ENCODE measurements at regions not wholly inside any gene's neighbourhood (a gene's known extent, or its start where the extent isn't known, plus 50 kb on each side); places are given as distances from the start of the nearest gene placed in this dataset.

GRCh38 chr6:147667082-147667481, 158.6 kb downstream of the SAMD5 start:
- DNase-seq: no peak
- intact Hi-C loops (cut with DNase I): no loop called here
- TF ChIP-seq, protein P1, sequence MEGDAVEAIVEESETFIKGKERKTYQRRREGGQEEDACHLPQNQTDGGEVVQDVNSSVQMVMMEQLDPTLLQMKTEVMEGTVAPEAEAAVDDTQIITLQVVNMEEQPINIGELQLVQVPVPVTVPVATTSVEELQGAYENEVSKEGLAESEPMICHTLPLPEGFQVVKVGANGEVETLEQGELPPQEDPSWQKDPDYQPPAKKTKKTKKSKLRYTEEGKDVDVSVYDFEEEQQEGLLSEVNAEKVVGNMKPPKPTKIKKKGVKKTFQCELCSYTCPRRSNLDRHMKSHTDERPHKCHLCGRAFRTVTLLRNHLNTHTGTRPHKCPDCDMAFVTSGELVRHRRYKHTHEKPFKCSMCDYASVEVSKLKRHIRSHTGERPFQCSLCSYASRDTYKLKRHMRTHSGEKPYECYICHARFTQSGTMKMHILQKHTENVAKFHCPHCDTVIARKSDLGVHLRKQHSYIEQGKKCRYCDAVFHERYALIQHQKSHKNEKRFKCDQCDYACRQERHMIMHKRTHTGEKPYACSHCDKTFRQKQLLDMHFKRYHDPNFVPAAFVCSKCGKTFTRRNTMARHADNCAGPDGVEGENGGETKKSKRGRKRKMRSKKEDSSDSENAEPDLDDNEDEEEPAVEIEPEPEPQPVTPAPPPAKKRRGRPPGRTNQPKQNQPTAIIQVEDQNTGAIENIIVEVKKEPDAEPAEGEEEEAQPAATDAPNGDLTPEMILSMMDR (IDR thresholded peaks at IDR 0.05): no peak
- ATAC-seq: no peak
- Histone ChIP-seq H3K4me1 (no peaks in the 10 kb centered on the region), H3K36me3 (no peaks in the 10 kb centered on the region), H3K27me3 (peaks cover 0 to 4% (median 0%) of the 10 kb centered on the region in 7 donors), H3K27ac (no peak overlapping the region), H3K9me3 (peaks cover 0 to 21% (median 0%) of the 10 kb centered on the region in 11 donors), H3K4me3 (no peak overlapping the region)
- 74 to 82% methylated on average over 3 of the region's 3 CpGs for WGBS, 2 donors

- 77 to 84% methylated on average over 4 of the region's 4 CpGs for WGBS, 2 donors
Observed at GRCh38 chr6:147674099-147674498, 165.6 kb downstream of the SAMD5 start.

GRCh38 chr6:147674794-147675193, 166.3 kb downstream of the SAMD5 start:
- H3K27me3 ChIP-seq: no peaks in the 10 kb centered on the region
- TF ChIP-seq, protein P1 (IDR thresholded peaks at IDR 0.05): no peak
- no peak for ATAC-seq
- no peaks in the 10 kb centered on the region for H3K4me1 ChIP-seq
- intact Hi-C loops (cut with DNase I): no loop called here
- no peak overlapping the region for H3K4me3 ChIP-seq
- H3K36me3 ChIP-seq: no peaks in the 10 kb centered on the region
- peaks cover 0 to 15% (median 0%) of the 10 kb centered on the region in 11 donors for H3K9me3 ChIP-seq
- DNase-seq: no peak
- no peak overlapping the region for H3K27ac ChIP-seq

More at GRCh38 chr6:147674099-147674498, 165.6 kb downstream of the SAMD5 start:
- no peak overlapping the region for H3K27ac ChIP-seq
- TF ChIP-seq, protein P1 (IDR thresholded peaks at IDR 0.05): no peak
- no peaks in the 10 kb centered on the region for H3K27me3 ChIP-seq
- ATAC-seq: no peak
- H3K36me3 ChIP-seq: no peaks in the 10 kb centered on the region
- no peaks in the 10 kb centered on the region for H3K4me1 ChIP-seq
- H3K4me3 ChIP-seq: no peak overlapping the region
- intact Hi-C loops (cut with DNase I): no loop called here
- H3K9me3 ChIP-seq: peaks cover 0 to 18% (median 0%) of the 10 kb centered on the region in 11 donors
- no peak for DNase-seq

DNA sequence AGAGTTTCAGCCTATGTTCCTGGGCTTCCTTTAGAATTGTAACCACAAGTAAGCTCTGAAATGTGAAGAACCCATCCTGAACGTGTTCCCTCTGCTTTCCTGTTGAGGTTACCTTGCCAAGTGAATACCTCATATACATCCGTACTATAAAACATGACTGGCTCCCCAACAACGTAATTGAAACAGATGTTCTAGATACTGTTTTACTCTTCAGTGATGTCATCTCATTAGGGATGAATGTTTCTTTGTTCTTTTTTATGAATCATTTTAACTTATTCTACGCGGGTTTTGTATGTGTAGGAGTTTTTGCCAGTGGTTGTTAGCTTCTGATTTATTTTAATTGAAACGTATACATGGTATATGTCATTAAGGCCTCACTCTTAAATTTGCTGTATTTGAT, 166.8 kb downstream of the SAMD5 start:
- Histone ChIP-seq H3K36me3 (no peaks in the 10 kb centered on the region), H3K4me1 (no peaks in the 10 kb centered on the region), H3K27ac (no peak overlapping the region), H3K9me3 (peaks cover 0 to 10% (median 0%) of the 10 kb centered on the region in 11 donors), H3K4me3 (no peak overlapping the region), H3K27me3 (no peaks in the 10 kb centered on the region)
- intact Hi-C loops (cut with DNase I): no loop called here
- DNase-seq: no peak
- WGBS, 2 donors: 55 to 60% methylated on average over 6 of the region's 6 CpGs
- ATAC-seq: no peak
- TF ChIP-seq, protein P1 (IDR thresholded peaks at IDR 0.05): no peak

All from heart right ventricle (tissue), 16 donors.